Gastroesophageal sphincter (tissue), 4 donors: ENCODE measurements at regions not wholly inside any gene's neighbourhood (a gene's known extent, or its start where the extent isn't known, plus 50 kb on each side); places are given as distances from the start of the nearest gene placed in this dataset.

ENCODE experiments used
- ATAC-seq: fragments of 150-250 bp; one replicate; pipeline ENCODE4 v1.9.1; 2016; ENCODE audit warnings: mild to moderate bottlenecking, moderate library complexity
- H3K27ac ChIP-seq, 4 donors: fragments of 200-600 bp; sonication (generic) in 3 of 4; 1 replicate in 3 of 4; 2 replicates in 1 of 4; pipeline ENCODE4 v1.5.1; 2016 to 2019
- H3K27me3 ChIP-seq: fragments of 200-600 bp; sonication (generic); one replicate; pipeline ENCODE4 v1.5.1; 2019
- H3K36me3 ChIP-seq, 2 donors: fragments of 200-600 bp; sonication (generic); one replicate each; pipeline ENCODE4 v1.5.1; 2019; ENCODE audit warnings: control low read depth in 1 of 2
- H3K4me1 ChIP-seq, 3 donors: fragments of 200-600 bp; sonication (generic); 1 replicate in 2 of 3; 2 replicates in 1 of 3; pipeline ENCODE4 v1.5.1; 2016 to 2019; ENCODE audit warnings: control low read depth in 2 of 3
- H3K4me3 ChIP-seq, 2 donors: fragments of 200-600 bp; sonication (generic); one replicate each; pipeline ENCODE4 v1.5.1; 2019; ENCODE audit warnings: mild to moderate bottlenecking in 1 of 2, moderate library complexity in 1 of 2
- H3K9me3 ChIP-seq, 3 donors: fragments of 200-600 bp; sonication (generic); one replicate each; pipeline ENCODE4 v1.5.1; 2017 to 2019; ENCODE audit warnings: control low read depth in 2 of 3
- CTCF ChIP-seq, 4 experiments: fragments of 200-600 bp in 2 of 4; fragments of 450-650 bp in 2 of 4; sonication (generic) in 1 of 4; IDR thresholded peaks; one replicate each; pipeline ENCODE4 v1.5.1; 2017 to 2019; ENCODE audit warnings: antibody characterized with exemption in 4 of 4, mild to moderate bottlenecking in 2 of 4, moderate library complexity in 2 of 4
- EP300 ChIP-seq: sonication (generic); formaldehyde crosslinking; IDR thresholded peaks from one replicate; pipeline ENCODE4 v1.6.1; 2017; ENCODE audit warnings: antibody characterized with exemption, mild to moderate bottlenecking
- POLR2A ChIP-seq, 2 donors: fragments of 450-650 bp; IDR thresholded peaks; one replicate each; pipeline ENCODE4 v1.6.1; 2017; ENCODE audit warnings: antibody characterized with exemption in 2 of 2, mild to moderate bottlenecking in 2 of 2, moderate library complexity in 1 of 2
- POLR2AphosphoS5 ChIP-seq: sonication (generic); formaldehyde crosslinking; IDR thresholded peaks from one replicate; pipeline ENCODE4 v1.6.1; 2017; ENCODE audit warnings: antibody characterized with exemption
- WGBS, 2 donors: methylation state at CpG; one replicate each; pipeline ENCODE4 v1.1.5; 2018; ENCODE audit warnings: low coverage in 1 of 2; 5-methylcytosine and 5-hydroxymethylcytosine counted together

DNA sequence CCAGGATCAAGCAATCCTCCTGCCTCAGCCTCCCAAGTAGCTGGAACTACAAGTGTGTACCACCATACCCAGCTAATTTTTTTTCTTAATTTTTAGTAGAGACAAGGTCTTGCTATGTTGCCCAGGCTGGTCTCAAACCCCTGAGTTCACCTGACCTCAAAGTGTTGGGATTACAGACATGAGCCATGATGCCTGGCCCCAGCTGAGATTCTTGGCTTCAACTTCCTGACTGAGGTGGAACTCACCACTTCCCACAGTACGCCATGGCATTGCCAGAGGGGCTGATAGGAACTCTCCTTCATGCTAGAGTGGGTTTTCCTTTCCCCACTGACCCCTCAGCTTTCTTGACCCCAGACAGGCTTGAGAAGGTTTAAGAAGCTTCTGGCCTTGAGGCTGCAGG lies 251.0 kb upstream of the CSF3R start:
- no peak for ATAC-seq
- TF ChIP-seq CTCF (IDR thresholded peaks at IDR 0.05) = no peak
- no peak for TF ChIP-seq EP300
- TF ChIP-seq POLR2AphosphoS5 = no peak
- TF ChIP-seq POLR2A (IDR thresholded peaks at IDR 0.05) = no peak
- 0% methylated on average over 1 of the region's 1 CpG; no CpG with 5 or more reads in 1 of the 2 donors for WGBS, 2 donors
- no peaks in the 10 kb centered on the region for H3K9me3 ChIP-seq
- peaks cover 89% of the 10 kb centered on the region for H3K27me3 ChIP-seq
- H3K36me3 ChIP-seq = no peaks in the 10 kb centered on the region
- H3K4me3 ChIP-seq = no peak overlapping the region
- H3K4me1 ChIP-seq = no peaks in the 10 kb centered on the region
- no peak overlapping the region for H3K27ac ChIP-seq

- H3K4me1 ChIP-seq = no peaks in the 10 kb centered on the region
- H3K9me3 ChIP-seq = no peaks in the 10 kb centered on the region
- no peak for ATAC-seq
- H3K27me3 ChIP-seq = peaks cover 73% of the 10 kb centered on the region
- TF ChIP-seq EP300 (no peak), POLR2AphosphoS5 (no peak), CTCF (IDR thresholded peaks at IDR 0.05) (no peak), POLR2A (IDR thresholded peaks at IDR 0.05) (no peak)
- no peak overlapping the region for H3K4me3 ChIP-seq
- H3K36me3 ChIP-seq = no peaks in the 10 kb centered on the region
- no peak overlapping the region for H3K27ac ChIP-seq
- WGBS, 2 donors = 82% methylated on average over 5 of the region's 5 CpGs; no CpG with 5 or more reads in 1 of the 2 donors
These were observed 249.3 kb upstream of the CSF3R start for GRCh38 chr1:36732015-36732356.

GRCh38 chr1:36731226-36732014 lies 248.7 kb upstream of the CSF3R start:
- peaks cover 68% of the 10 kb centered on the region for H3K27me3 ChIP-seq
- no peaks in the 10 kb centered on the region for H3K36me3 ChIP-seq
- no peak overlapping the region for H3K27ac ChIP-seq
- no peaks in the 10 kb centered on the region for H3K9me3 ChIP-seq
- TF ChIP-seq POLR2A (IDR thresholded peaks at IDR 0.05) (no peak), CTCF (IDR thresholded peaks at IDR 0.05) (no peak)
- H3K4me1 ChIP-seq = no peaks in the 10 kb centered on the region
- 64 to 68% methylated on average over 2 to 7 of the region's 11 CpGs for WGBS, 2 donors
- H3K4me3 ChIP-seq = no peak overlapping the region
- ATAC-seq = no peak

DNA sequence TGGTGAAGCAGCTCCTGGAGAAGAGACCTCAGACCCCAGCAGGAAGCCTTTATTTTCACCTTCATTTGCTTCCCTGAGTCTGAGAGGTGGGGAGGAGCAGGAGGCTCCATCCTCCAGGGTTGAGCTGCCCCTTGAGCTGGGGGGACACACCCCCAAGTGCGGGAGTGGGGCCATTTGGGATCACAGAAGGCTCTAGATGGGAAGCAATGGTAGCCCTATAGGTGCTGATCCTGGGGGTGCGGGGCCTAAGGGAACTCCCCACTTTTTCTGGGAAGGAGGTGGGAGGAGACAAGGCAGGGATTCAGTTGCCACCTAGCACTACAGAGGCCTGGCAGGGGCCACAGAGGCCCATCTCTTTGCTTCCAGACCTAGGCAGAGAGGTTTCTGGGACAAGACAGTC lies 247.9 kb upstream of the CSF3R start:
- Histone ChIP-seq H3K4me1 (no peaks in the 10 kb centered on the region), H3K27me3 (peaks cover 66% of the 10 kb centered on the region), H3K27ac (no peak overlapping the region), H3K9me3 (no peaks in the 10 kb centered on the region), H3K4me3 (no peak overlapping the region), H3K36me3 (no peaks in the 10 kb centered on the region)
- no peak for TF ChIP-seq EP300
- TF ChIP-seq POLR2AphosphoS5 = no peak
- no peak for TF ChIP-seq POLR2A (IDR thresholded peaks at IDR 0.05)
- no peak for TF ChIP-seq CTCF (IDR thresholded peaks at IDR 0.05)
- ATAC-seq = no peak
- no CpG with 5 or more reads among the region's 2 CpGs for WGBS, 2 donors

DNA sequence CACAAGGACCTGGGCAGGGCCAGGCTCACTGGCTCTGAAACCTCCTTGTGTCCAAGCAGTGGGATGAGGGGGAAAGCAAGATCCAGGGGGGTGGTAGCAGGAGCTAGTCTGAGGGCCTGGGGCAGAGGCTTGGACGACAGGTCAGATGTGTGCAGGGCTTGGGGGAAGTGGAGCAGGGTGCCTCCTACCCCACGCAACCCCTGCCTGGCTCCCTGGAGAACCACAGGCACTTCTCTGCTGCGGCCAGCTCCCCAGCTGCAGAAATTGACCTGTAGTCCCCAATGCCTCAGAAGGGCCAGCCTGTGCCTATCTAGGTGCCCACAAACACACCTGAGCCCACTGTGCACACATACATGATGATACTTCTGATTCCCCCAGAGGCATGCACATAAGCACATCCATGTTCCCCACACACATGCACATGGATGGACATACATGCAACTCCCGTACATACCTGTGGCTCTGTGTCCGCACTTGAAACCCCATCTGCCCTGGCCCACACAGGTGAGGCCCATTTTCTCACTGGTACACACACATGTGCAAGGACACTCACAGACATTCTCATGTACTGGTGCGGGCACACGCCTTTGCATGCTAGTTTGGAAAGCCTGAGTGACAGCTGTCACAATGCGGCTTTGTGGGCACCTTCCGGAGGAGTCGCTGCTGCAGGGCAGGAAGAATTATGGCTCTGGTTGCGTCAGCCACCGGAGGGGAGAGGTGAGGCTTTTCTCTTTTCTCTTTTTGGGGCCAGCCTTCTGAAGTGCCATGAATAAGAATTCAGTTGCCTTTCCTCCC lies 247.2 kb upstream of the CSF3R start:
- no peaks in the 10 kb centered on the region for H3K9me3 ChIP-seq
- ATAC-seq = no peak
- 83 to 100% methylated on average over 2 to 7 of the region's 12 CpGs for WGBS, 2 donors
- H3K36me3 ChIP-seq = no peaks in the 10 kb centered on the region
- H3K27me3 ChIP-seq = peaks cover 64% of the 10 kb centered on the region
- TF ChIP-seq EP300 = no peak
- TF ChIP-seq POLR2A (IDR thresholded peaks at IDR 0.05) = no peak
- no peak for TF ChIP-seq CTCF (IDR thresholded peaks at IDR 0.05)
- no peak for TF ChIP-seq POLR2AphosphoS5
- no peak overlapping the region for H3K27ac ChIP-seq
- no peak overlapping the region for H3K4me3 ChIP-seq
- no peaks in the 10 kb centered on the region for H3K4me1 ChIP-seq
